SH-SY5Y (cell line): ENCODE measurements at regions not wholly inside any gene's neighbourhood (a gene's known extent, or its start where the extent isn't known, plus 50 kb on each side); places are given as distances from the start of the nearest gene placed in this dataset.

Experiments used
- GATA2 ChIP-seq: IDR thresholded peaks from 2 replicates; pipeline ENCODE4 v1.6.1; 2011; ENCODE audit warnings: mild to moderate bottlenecking, low read depth, low read length
- GATA3 ChIP-seq: IDR thresholded peaks from 2 replicates; pipeline ENCODE4 v1.6.1; 2011; ENCODE audit warnings: low read depth, mild to moderate bottlenecking, low read length, moderate library complexity

GRCh38 chr9:18071651-18072060, 402.3 kb upstream of the ADAMTSL1 start:
- TF ChIP-seq GATA2 = no peak
- no peak for TF ChIP-seq GATA3
